GM18499 (cell line): ENCODE measurements at regions not wholly inside any gene's neighbourhood (a gene's known extent, or its start where the extent isn't known, plus 50 kb on each side); places are given as distances from the start of the nearest gene placed in this dataset.
A peak's percentile ranks its signal among the peaks of the same experiment; 100 is the strongest.
"Not testable (repeated sequence)": the region's sequence is repeated elsewhere in the genome, so short reads cannot be mapped to it uniquely, and the experiment has no call there.

Experiments
- ATAC-seq: cut with Tn5 transposase; IDR thresholded peaks from one replicate; pipeline ENCODE4 v1.9.1; 2021; ENCODE audit warnings: moderate number of reproducible peaks; ENCODE audit not compliant: insufficient read depth, unreplicated experiment

GRCh38 chr4:179307297-179308136 lies 1865.3 kb upstream of the AGA start:
- ATAC-seq, result peak; percentile 93

GRCh38 chr4:179313823-179314222 lies 1871.6 kb upstream of the AGA start:
- no peak for ATAC-seq

GRCh38 chr4:179325181-179325580 lies 1882.9 kb upstream of the AGA start:
- no peak for ATAC-seq

- no peak for ATAC-seq
Measured at GRCh38 chr4:179328627-179329026, 1886.4 kb upstream of the AGA start.

- ATAC-seq, result no peak
Measured at GRCh38 chr4:179331362-179331761, 1889.1 kb upstream of the AGA start.

- no peak for ATAC-seq
Measured at GRCh38 chr4:179344861-179345260, 1902.6 kb upstream of the AGA start.

GRCh38 chr4:179352221-179352620 lies 1910.0 kb upstream of the AGA start:
- no peak for ATAC-seq

- no peak for ATAC-seq
Measured at GRCh38 chr4:179353786-179354185, 1911.5 kb upstream of the AGA start.

GRCh38 chr4:179361978-179362486 lies 1919.8 kb upstream of the AGA start:
- no peak for ATAC-seq

- ATAC-seq, result not testable (repeated sequence)
Measured at GRCh38 chr4:179365932-179366331, 1923.7 kb upstream of the AGA start.

- ATAC-seq, result no peak
Measured at GRCh38 chr4:179372242-179372641, 1930.0 kb upstream of the AGA start.

- no peak for ATAC-seq
Measured at GRCh38 chr4:179372746-179373145, 1930.5 kb upstream of the AGA start.

- ATAC-seq, result not testable (repeated sequence)
Measured at GRCh38 chr4:179378847-179379246, 1936.6 kb upstream of the AGA start.

- no peak for ATAC-seq
Measured at GRCh38 chr4:179392787-179393186, 1950.5 kb upstream of the AGA start.

GRCh38 chr4:179398414-179398813 lies 1956.2 kb upstream of the AGA start:
- no peak for ATAC-seq

GRCh38 chr4:179399054-179399782 lies 1957.0 kb upstream of the AGA start:
- ATAC-seq, result no peak

- ATAC-seq, result no peak
Measured at GRCh38 chr4:179415037-179415846, 1973.0 kb upstream of the AGA start.

- no peak for ATAC-seq
Measured at GRCh38 chr4:179415847-179416223, 1973.6 kb upstream of the AGA start.

- ATAC-seq, result no peak
Measured at GRCh38 chr4:179417357-179417756, 1975.1 kb upstream of the AGA start.

GRCh38 chr4:179437962-179438361 lies 1995.7 kb upstream of the AGA start:
- no peak for ATAC-seq

- no peak for ATAC-seq
Measured at GRCh38 chr4:179441596-179441995, 1999.4 kb upstream of the AGA start.
